ENCODE measurements at regions not wholly inside any gene's neighbourhood (a gene's known extent, or its start where the extent isn't known, plus 50 kb on each side); places are given as distances from the start of the nearest gene placed in this dataset.

DNA sequence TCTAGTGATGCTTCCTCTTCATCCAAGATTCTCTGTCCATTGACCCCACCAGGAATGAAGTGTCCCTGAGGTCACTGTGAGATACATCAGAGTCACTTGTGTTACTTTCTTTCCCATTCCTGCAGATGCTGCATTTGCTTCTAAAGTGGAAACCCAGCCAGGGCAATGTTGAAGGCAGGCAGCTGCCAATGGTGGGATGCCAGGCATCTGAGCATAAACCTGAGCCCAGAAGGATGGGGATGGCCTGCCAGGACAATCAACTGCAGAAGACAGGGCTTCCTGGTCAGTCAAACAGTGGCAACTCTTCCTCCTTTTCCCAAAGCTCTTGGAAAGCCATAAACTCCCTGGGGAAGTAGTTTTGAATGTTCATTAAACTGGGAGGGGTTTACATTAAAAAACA lies 178.0 kb upstream of the TMEM132C start:
- ChIA-PET CTCF (no interaction called here), POLR2A (no interaction called here)
- FAIRE-seq (no peak), DNase-seq (ENCODE audit: low read depth, low spot score) (no peak)
- Histone ChIP-seq H3K4me2 (ENCODE audit: insufficient read depth, low read length) (no peak overlapping the region), H3K9me3 (replicated peaks; ENCODE audit: control insufficient read depth, insufficient read depth, low read length) (peaks cover 2% of the 10 kb centered on the region), H3K9me1 (replicated peaks; ENCODE audit: control insufficient read depth, extremely low read depth, insufficient read depth, low read length) (no peaks in the 10 kb centered on the region), H4K20me1 (replicated peaks; ENCODE audit: control insufficient read depth, extremely low read depth, insufficient read depth, low read length) (no peaks in the 10 kb centered on the region), H3K27me3 (ENCODE audit: control insufficient read depth in 2 of 2, insufficient read depth in 2 of 2, low read length in 2 of 2) (no peaks in the 10 kb centered on the region), H3K27ac (ENCODE audit: insufficient read depth, low read depth, low read length) (no peak overlapping the region), H3K4me1 (ENCODE audit: control insufficient read depth, extremely low read depth, insufficient read depth, low read length) (no peaks in the 10 kb centered on the region), H3K9ac (replicated peaks; ENCODE audit: extremely low read depth, insufficient read depth, low read length) (no peak overlapping the region), H3K79me2 (ENCODE audit: control insufficient read depth, insufficient read depth, low read length) (no peaks in the 10 kb centered on the region), H2AFZ (ENCODE audit: low read depth, low read length) (no peak overlapping the region), H3K36me3 (ENCODE audit: control insufficient read depth in 2 of 2, extremely low read depth in 1 of 2, insufficient read depth in 2 of 2, low read length in 2 of 2) (no peaks in the 10 kb centered on the region), H3K4me3 (replicated peaks in 1 of 3; ENCODE audit: insufficient read depth in 1 of 3, low read depth in 1 of 3, low read length in 3 of 3) (no peak overlapping the region)
- intact Hi-C loops (cut with micrococcal nuclease) (no loop called here), dilution Hi-C loops (cut with MboI; ENCODE audit: extremely low pct_ligation_motif_present, low sequenced_read_pairs) (no loop called here)
- BruUV-seq (replicated peaks) = no TSS peak
- TF ChIP-seq, protein P1, sequence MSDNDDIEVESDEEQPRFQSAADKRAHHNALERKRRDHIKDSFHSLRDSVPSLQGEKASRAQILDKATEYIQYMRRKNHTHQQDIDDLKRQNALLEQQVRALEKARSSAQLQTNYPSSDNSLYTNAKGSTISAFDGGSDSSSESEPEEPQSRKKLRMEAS (IDR thresholded peaks at IDR 0.05; ENCODE audit: insufficient read depth, insufficient read length) = no peak
- no peak for TF ChIP-seq FOS (IDR thresholded peaks at IDR 0.05; ENCODE audit: borderline replicate concordance, insufficient read depth, low read length)
- no peak for TF ChIP-seq GATA2 (IDR thresholded peaks at IDR 0.05; ENCODE audit: insufficient read depth, insufficient read length, low read depth, low read length)

DNA sequence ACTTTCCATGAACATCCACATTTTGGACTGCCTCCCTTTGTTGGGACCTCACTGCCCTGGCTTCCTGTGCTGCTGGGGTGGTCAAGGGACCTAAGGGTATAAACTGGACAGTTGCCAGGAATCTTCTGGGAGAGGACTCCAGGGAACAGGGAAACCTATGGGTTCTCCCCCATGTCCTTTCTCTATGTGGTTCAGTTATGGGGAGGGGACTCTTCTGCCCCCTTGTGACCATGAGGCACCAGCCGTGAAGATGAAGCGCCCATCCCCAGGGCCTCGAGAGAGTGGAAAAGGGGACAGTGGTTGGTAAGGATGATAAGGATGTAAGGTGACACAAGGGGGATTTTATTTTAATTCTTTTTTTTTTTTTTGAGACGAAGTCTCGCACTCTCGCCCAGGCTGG lies 177.0 kb upstream of the TMEM132C start:
- no peak for DNase-seq (ENCODE audit: low read depth, low spot score)
- no peak overlapping the region for H3K4me3 ChIP-seq (replicated peaks in 1 of 3; ENCODE audit: insufficient read depth in 1 of 3, low read depth in 1 of 3, low read length in 3 of 3)
- H3K4me2 ChIP-seq (ENCODE audit: insufficient read depth, low read length) = no peak overlapping the region
- CTCF ChIA-PET = no interaction called here
- POLR2A ChIA-PET = no interaction called here
- no peaks in the 10 kb centered on the region for H4K20me1 ChIP-seq (replicated peaks; ENCODE audit: control insufficient read depth, extremely low read depth, insufficient read depth, low read length)
- H3K9me1 ChIP-seq (replicated peaks; ENCODE audit: control insufficient read depth, extremely low read depth, insufficient read depth, low read length) = no peaks in the 10 kb centered on the region
- H3K4me1 ChIP-seq (ENCODE audit: control insufficient read depth, extremely low read depth, insufficient read depth, low read length) = no peaks in the 10 kb centered on the region
- no TSS peak for BruUV-seq (replicated peaks)
- H3K27ac ChIP-seq (ENCODE audit: insufficient read depth, low read depth, low read length) = no peak overlapping the region
- peaks cover 2% of the 10 kb centered on the region for H3K9me3 ChIP-seq (replicated peaks; ENCODE audit: control insufficient read depth, insufficient read depth, low read length)
- H3K27me3 ChIP-seq (ENCODE audit: control insufficient read depth in 2 of 2, insufficient read depth in 2 of 2, low read length in 2 of 2) = no peaks in the 10 kb centered on the region
- TF ChIP-seq GATA2 (IDR thresholded peaks at IDR 0.05; ENCODE audit: insufficient read depth, insufficient read length, low read depth, low read length) (no peak), POLR2AphosphoS5 (IDR thresholded peaks at IDR 0.05; ENCODE audit: insufficient read depth, low read depth, low read length) (no peak), MYC (IDR thresholded peaks at IDR 0.05; ENCODE audit: low read depth, low read length) (no peak), POLR2A (IDR thresholded peaks at IDR 0.05; ENCODE audit: low read depth, low read length) (no peak), FOS (IDR thresholded peaks at IDR 0.05; ENCODE audit: borderline replicate concordance, insufficient read depth, low read length) (no peak), JUN (IDR thresholded peaks at IDR 0.05; ENCODE audit: borderline replicate concordance, insufficient read depth, insufficient read length, low read depth) (no peak), EZH2 (IDR thresholded peaks at IDR 0.05; ENCODE audit: borderline replicate concordance, low read depth, low read length, severe bottlenecking) (no peak)
- TF ChIP-seq, protein P2, sequence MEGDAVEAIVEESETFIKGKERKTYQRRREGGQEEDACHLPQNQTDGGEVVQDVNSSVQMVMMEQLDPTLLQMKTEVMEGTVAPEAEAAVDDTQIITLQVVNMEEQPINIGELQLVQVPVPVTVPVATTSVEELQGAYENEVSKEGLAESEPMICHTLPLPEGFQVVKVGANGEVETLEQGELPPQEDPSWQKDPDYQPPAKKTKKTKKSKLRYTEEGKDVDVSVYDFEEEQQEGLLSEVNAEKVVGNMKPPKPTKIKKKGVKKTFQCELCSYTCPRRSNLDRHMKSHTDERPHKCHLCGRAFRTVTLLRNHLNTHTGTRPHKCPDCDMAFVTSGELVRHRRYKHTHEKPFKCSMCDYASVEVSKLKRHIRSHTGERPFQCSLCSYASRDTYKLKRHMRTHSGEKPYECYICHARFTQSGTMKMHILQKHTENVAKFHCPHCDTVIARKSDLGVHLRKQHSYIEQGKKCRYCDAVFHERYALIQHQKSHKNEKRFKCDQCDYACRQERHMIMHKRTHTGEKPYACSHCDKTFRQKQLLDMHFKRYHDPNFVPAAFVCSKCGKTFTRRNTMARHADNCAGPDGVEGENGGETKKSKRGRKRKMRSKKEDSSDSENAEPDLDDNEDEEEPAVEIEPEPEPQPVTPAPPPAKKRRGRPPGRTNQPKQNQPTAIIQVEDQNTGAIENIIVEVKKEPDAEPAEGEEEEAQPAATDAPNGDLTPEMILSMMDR (IDR thresholded peaks at IDR 0.05; ENCODE audit: extremely low read depth in 1 of 2, insufficient read depth in 1 of 2, low read depth in 1 of 2, low read length in 2 of 2) = no peak
- TF ChIP-seq, protein P1 (IDR thresholded peaks at IDR 0.05; ENCODE audit: insufficient read depth, insufficient read length) = no peak
- dilution Hi-C loops (cut with MboI; ENCODE audit: extremely low pct_ligation_motif_present, low sequenced_read_pairs) (no loop called here), intact Hi-C loops (cut with micrococcal nuclease) (no loop called here)
- no peak overlapping the region for H3K9ac ChIP-seq (replicated peaks; ENCODE audit: extremely low read depth, insufficient read depth, low read length)
- H3K79me2 ChIP-seq (ENCODE audit: control insufficient read depth, insufficient read depth, low read length) = no peaks in the 10 kb centered on the region
- H2AFZ ChIP-seq (ENCODE audit: low read depth, low read length) = no peak overlapping the region
- H3K36me3 ChIP-seq (ENCODE audit: control insufficient read depth in 2 of 2, extremely low read depth in 1 of 2, insufficient read depth in 2 of 2, low read length in 2 of 2) = no peaks in the 10 kb centered on the region
- no peak for FAIRE-seq

All from endothelial cell of umbilical vein (primary cell).